ENCODE measurements at regions not wholly inside any gene's neighbourhood (a gene's known extent, or its start where the extent isn't known, plus 50 kb on each side); places are given as distances from the start of the nearest gene placed in this dataset.

GRCh38 chr3:151992326-151993041, 119.0 kb downstream of the SUCNR1 start:
- no peak for TF ChIP-seq CTCF (IDR thresholded peaks at IDR 0.05; ENCODE audit: low read length)
- TF ChIP-seq EZH2 (optimal IDR thresholded peaks at IDR 0.05; ENCODE audit: low read depth, low read length): no peak
- no peak for TF ChIP-seq EZH2phosphoT487 (IDR thresholded peaks at IDR 0.05; ENCODE audit: low read length)

Data from MM.1S (cell line).